Activated effector memory CD4-positive, alpha-beta T cell treated with anti-CD3 and anti-CD28 coated beads, Interleukin-2, amount 50 U/mL, for 16 hours (primary cell): ENCODE measurements at regions not wholly inside any gene's neighbourhood (a gene's known extent, or its start where the extent isn't known, plus 50 kb on each side); places are given as distances from the start of the nearest gene placed in this dataset.

Experiments used
- DNase-seq: peaks from one replicate; pipeline ENCODE4 v3.0.0-alpha.2; 2020

DNA sequence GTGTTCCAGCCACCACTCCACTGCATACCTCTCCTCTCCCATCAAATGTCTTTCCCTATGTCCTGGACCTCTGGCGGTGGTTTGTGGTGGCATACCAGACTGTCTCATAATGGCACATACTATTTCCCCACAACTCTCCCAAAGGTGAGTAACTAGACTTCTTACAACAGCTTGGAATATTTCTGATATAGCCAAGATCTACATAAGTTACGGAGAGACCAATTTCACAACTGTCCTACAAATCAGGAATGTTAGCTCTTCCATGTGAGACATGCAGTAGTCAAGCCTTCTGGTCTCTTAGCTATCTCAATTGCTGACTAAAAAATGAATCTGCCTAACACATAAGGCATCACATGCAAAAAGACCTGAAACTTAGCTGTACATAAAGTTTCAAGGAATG lies 588.9 kb downstream of the RNF144B start:
- DNase-seq: no peak

DNA sequence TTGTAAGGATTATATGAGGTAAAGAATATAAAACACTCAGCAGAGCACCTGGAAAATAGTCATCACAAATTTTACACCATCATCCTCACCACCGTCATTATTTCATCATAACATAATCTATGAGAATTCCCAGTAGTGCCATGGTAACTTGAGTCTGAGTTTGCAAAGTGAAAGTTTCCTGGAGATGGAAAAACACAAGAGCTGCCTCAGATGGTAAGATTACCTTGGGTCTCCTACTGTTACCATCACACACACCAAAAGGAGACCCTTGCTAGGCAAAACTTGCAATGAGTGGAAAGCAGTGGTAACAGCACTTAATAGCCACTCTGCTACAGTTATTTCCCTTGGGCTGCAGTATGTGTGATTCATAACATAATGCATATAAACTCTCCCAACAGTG lies 589.8 kb downstream of the RNF144B start:
- no peak for DNase-seq

DNA sequence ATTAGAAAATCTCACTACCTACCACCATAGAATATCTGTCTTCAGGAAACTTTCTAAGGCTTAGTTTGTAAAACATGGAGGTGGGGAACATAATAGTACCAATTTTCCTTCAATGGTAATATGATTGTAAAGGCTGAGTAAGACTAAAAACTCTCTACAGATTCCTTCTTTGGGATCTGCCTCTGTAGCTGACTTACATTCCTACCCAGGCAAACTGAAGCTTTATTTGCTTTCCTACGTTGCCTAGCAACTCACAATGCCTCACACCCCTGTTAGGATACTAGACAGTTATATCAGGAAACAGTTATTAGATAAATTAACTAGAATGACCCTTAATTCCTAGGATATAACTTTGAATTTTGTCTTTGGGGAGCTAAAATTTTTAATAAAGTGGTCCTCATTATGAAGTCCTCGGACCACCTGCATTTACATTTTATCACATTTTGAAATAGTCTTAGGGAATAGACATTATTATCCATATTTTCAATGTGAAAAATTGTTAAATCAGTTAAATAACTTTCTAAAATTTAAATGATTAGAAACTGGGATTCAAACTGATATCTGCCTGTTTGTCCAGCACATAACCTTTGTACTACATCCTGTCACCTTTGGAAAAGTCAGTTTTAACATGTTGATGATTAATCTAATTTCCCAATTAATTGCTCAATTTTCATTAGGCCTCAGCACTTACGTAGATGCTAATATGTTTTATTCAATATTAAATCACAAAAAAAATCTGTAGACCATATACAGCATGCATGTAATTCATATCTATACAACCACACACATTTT lies 591.4 kb downstream of the RNF144B start:
- DNase-seq: no peak

DNA sequence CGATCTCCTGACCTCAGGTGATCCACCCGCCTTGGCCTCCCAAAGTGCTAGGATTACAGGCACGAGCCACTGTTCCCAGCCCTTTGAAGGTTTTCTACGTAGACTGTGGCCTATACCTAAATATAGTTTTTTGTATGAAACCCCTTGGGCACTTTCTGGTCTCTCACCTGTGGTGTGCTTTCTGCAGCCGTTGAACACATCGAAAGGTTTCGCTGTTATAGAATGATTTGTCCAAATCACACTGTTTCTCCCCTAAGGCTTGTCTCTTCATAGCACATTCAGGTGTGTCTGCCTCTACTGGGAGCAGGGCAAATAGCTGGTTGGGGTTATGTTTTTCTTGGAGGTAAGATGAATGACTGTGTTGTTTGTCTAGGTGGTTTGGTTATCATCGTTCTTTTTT lies 597.9 kb downstream of the RNF144B start:
- DNase-seq: no peak

DNA sequence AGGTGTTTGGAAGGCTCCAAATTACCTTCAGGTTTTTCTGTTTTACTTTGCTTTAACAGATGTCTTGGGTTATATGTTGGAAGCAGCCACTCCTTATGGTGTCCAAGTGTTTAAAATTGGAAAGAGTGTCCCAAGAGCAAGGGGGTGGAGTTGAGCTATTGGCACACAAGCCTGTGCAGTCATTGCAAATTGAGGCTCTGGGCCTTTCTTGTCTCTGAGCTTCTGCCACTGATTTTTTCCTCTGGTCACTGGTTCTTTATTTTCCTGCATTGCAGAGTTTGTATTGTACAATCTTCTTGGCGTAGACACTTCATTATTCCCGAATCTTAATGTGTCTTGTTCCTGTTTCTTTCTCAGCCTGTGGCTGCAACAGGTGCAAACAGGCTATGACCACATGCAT lies 598.8 kb downstream of the RNF144B start:
- DNase-seq: no peak

DNA sequence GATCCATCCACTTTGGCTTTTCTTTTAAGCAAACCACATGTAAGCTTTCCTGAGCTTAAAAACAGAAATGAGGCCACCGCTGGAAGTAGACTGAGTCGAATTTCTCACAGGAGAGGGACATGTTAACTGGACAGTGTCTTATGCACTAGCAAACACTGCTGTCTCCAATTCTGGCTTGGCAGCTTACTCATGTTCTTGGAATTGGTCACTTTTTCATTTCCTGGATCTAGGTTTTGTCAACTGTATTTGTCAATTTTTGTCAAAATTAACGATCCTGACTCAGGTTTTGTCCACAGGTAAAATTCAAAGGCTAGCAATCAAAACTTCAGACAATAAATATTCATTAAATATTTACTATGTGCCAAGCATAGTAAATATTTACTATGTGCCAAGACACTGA lies 601.5 kb downstream of the RNF144B start:
- DNase-seq: no peak

DNA sequence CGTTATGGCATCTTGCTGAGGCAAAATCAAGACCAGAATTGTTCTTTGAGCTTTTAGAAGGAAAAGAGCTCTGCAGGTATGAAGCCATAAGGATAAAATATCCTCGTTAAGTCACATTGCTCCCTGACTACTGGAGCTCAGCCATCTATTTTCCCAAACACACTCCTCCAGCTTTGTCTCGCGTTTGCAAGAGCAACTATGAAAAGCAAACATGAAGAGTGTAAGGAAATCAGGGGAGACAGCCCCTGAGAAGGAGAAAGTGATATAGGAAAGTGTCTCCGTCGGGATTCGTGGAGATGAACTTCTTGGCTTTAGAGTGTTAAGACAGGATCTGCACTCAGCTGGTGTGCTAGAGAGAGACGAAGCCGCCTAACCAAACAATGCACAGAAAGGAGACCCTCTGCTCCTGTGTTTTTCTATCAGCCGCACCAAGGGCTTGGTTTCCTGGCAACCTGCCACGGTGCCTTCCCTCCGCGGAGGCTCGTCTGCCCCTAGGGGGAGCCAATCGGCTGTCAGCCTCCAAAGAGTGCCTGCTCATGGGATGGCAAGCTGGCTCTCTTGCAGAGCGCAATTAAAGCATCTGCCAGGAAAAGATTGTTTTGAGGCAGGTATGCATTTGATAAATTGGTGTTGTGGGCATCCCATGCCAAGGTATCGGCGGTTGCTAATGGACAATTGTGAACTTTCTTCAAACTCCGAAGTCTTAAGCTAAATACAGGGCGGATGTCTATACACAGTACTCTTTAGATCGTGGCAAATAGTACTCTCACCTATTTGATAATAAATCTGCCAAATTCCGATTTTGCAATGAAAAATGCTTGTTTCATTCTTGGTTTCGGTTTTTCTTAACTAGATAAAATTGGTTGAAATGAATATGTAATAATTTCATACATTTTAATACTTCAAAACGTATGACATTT lies 603.2 kb downstream of the RNF144B start:
- DNase-seq: peak; percentile 62

DNA sequence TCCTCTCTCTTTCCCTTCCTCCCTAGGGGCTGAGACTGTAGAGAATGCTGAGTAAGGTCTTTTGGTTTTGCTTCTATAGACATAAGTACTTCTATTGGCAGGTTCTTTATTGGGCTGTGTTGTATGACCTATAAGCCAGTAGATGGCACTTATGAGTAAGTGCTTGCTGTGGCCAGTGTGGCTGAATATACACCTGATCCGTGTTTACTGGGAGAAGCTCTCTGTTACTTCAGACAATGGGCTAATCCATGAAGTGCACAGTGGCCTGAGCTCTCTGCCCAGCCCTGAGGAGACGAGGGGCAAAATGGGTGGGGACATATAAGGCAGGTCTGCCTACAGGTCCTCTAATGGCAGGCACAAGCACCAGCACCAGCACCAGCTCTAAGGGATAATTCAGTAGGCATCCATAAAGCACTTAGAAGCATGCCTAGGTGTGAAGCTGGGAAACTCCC lies 610.3 kb downstream of the RNF144B start:
- DNase-seq: no peak

DNA sequence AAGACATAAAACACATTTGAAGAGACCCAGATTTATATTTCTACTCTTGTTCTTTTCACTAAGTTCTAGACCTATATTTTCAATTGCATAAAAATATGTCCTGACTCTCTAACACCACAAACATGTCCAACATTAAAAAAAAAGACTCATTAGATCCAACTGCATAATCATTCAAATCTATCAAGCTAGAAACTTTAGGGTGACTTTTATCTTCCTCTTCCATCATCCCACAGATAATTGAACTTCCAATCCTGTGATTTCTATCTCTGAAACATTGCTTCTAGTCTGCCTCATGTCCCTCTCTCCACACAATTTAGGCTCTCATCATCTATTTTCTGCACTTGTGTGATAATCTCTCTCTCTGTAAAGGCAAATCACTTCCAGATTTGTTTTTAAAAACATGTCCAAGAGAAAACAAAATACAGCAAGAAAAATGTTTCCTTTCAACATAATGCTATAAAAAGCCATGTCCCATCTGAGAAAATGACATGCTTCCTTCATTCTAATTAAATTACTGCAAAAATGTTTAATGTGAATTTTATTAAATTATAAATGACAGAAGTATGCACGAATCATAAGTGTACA lies 615.9 kb downstream of the RNF144B start:
- DNase-seq: no peak

DNA sequence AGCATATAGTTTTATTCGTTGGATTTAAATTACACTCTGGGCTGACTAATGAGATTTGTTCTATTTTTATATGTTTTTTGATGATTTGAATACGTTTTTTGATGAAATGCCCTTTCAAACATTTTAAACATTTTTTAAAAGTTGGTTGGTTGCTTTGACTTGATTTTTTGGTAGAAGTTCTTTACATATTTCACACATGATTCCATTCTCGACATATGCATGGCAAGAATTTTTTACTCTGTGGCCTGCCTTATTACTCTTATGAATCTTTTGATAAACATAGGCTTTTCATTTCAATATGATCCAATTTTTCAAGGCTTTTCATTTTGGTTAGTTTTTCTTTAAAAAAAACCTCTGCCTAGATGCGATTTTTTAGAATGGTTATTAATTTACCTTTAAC lies 617.0 kb downstream of the RNF144B start:
- no peak for DNase-seq

DNA sequence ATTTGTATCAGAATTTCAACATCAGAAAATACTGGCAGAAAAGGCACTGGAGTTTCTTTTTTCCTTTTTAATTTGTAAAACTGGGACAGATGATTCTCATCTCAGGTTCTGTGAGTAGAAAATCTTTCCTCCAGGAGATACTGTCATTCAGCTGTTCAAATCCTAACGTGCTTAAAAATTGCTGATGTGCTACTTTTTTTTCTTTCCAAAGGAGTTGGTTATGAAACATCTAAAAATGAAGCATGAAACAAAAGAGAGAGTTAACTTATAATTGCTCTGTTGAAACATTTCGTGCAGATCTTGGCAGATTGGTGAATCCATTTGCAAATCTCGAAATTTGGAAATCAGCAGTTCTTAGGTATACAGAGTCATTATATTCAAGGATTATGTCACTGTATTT lies 622.6 kb downstream of the RNF144B start:
- DNase-seq: no peak

DNA sequence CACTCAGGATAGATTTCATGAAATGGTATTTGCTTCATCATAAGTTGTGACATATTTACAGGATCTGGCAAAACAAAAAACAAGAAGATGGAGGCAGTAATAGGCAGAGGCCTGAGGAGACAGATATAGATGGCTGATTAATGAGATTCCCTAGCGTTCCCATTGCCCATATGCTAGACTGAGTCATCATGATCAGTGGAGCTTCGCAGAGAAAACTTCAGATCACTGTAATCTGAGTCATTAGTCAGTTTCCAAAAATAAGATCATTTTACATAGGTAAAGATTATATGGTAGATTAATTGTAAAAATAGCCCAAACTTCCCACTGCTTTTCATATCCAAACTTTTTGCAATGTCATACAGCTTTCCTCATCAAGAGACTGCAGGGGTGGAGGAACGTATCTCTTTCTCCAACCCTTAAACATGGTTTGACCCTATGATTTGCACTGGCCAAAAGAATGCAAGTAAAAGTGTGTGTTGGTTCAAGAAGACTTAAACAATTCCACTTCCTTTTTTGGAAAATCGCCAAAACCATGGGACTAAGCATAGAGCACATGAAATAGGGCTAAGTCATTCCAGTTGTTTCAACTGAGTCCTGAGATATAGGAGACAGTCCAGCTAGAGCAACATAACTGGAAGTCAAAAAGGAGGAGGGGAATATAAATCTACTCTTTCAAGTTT lies 626.0 kb downstream of the RNF144B start:
- no peak for DNase-seq

DNA sequence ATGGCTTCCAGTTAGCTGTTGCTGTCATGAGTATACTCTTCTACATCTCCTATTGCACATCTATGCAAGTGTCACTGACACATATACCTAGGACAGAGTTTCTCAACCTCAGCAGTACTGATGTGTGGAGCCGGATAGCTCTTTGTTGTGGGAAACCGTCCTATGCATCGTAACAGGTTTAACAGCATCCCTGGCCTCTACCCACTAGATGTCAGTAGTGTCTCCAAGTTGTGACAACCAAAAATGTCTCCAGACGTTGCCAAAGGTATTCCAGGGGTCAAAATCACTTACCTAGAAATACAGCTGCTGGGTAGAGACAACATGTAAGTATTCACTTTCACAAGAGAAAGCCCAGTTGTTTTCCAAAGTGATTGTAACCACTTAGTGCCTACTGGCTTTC lies 637.6 kb downstream of the RNF144B start:
- no peak for DNase-seq

DNA sequence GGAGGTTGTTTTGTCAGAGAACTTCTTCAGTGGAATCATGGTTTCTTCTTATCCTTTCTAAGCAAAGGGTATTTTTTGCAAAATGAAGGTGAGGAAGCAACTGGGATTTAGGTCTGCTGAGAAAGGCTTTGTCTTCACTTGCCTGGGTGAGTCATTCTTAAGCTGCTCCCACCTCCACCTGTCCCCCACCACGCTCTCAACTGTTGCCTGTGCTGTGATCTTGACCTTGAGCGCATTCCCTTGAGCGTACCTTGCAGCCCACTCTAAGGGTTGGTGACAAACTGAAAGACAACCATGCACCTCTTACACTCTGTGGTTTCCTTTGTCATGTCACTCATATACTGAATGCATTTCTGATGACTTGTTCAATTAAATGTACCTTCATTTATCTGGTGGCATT lies 641.1 kb downstream of the RNF144B start:
- no peak for DNase-seq

DNA sequence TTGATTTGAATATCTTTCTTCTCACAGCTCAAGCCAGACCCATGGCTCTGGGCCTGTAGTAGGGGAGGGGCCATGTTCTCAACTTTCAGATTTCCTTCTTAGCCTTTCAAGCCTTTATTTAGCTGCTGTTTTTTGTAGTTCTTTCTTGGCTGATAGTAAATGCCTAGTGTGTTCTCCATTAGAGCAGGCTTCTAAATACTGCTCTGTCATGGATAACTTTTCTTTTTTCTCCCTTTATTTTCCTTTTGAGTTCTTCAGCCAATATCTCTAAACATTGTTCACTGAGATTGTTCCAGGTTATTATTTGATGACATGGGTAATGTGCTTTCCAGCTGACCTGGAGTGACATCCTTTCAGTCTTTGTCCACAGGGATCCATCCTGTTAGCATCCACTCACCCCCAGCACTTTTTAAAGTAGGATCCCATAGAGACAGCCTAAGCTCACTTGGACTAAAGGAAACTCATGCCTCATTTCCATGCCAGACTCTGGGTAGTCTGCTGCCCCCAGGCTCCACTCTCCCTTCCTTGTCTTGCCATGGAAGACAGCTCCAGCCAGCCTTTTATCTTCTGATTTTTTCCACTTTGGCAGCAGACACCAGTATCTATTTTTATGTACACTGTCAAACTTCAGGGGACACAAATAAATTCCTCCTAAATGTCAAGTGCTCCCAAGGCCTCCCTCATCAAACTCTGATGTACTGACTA lies 645.6 kb downstream of the RNF144B start:
- no peak for DNase-seq

DNA sequence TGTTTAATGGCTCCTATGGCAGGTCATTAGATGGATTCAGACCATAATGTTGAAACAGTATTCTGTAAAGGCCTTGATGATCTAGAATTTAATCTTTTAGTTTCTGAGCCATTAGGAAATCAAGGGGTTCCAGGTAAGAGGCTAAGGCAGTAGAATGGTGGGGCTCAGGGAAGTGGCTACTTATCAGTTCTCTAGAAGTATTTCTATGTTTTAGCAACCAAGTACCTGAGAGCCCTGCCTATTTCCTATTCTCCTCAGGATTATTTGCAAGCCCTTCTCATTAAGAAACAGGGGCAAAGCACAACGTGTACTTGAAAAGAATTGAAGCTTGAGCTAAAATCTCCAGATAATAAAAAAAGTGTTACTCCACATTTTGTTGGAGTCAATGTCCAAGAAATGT lies 646.5 kb downstream of the RNF144B start:
- no peak for DNase-seq

DNA sequence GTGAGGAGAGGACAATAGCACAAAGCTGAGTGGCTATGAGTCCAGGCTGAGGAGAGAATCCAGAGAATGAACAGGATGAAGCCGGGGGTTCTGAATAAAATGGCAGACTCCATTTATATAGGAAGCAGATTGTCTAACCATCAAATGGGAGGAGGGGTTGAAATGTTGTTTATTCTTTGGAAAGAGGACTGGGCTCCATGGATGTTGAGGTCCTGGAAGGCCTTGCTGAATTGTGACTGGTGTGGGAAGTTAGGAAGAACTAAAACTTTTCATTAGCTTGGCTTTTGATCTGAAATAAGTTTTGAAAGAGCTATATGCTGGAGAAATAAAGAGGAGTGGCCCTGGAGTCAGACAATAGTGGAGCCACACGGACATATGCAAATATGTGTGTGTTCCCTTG lies 647.8 kb downstream of the RNF144B start:
- DNase-seq: no peak

DNA sequence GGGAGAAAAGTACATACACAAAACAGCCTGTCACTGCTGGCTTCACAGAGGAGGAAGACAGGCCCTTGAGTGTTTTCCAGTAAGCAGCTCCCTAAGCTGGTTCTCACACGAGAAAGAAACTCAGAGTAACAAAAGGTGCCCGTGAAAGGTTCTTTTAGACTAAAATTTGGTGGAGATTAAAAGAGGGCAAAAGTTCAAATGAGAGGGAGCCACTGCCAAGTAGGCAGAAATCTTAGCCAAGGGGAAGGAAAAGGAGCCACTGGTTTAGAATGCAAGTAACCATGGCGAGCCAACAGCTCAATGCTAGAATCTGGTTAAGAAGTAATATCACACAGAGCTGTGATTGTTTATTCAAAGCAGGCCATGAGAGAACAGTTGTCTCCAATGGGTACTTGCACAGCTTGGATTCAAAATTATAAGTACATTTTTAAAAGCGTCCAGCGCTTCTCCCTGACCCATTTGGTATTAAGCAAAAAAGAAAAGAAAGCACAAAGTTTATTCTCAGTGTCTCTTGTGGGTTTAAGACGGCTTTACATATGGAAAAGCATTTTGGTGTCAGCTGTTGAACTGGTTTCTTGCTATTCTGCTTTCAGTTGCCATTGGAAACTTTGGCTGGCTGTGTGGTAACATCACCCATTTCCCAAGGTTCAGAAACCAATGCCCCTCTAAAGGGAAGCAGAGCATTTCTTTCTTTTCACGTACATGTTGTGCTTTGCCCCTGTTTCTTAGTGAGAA lies 648.5 kb downstream of the RNF144B start:
- DNase-seq: no peak

DNA sequence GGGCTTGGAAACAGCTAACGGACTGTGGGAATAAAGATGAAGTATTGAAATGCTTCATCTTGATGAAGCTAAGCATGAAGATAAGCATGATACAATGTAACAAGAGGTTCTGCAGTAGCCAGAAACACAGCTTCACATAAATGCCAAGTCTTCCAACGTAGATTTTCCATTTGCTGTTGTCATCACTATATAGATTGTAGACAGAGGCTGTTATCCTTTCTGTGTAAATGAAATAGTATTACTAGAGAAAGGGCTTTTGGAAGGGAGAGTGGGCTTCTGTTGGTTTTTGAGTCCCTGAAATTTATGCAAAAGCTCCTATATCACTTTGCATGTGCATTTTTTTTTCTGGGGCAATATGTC lies 649.0 kb downstream of the RNF144B start:
- DNase-seq: no peak

DNA sequence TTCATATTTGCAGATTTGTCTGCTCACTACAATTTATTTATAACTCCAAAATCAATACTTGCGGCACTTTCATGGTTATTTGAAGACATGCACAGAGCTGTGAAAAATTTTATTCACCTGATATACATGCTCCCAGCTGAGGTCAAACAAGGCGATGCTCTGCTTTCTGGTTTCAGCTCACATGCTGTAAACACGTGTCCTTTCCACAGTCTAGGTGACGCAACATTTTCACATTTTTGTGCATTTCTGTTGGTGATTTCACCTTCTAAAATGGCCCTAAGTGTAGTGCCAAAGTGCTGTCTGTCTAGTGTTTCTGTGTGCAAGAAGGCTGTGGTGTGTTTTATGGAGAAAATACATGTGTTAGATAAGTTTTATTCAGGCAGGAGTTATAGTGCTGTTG lies 650.5 kb downstream of the RNF144B start:
- no peak for DNase-seq

DNA sequence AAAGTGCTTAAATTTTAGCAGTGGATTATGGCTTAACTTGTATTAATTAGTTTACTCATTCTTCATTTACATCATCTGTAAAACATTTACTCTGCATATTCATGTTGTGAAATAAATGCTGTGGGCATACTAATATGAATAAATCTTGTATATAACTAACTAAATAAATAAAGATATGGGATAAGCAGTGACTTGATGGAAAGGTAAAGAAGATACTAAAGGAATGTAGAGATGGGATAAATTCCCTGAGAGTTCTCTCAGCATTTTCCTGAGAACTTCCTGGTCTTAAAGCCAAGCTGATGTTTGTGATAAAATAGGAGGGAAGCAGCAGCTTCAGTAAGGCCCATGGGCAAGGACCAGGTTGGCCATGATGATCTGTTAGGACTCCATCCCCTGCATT lies 652.1 kb downstream of the RNF144B start:
- DNase-seq: no peak

DNA sequence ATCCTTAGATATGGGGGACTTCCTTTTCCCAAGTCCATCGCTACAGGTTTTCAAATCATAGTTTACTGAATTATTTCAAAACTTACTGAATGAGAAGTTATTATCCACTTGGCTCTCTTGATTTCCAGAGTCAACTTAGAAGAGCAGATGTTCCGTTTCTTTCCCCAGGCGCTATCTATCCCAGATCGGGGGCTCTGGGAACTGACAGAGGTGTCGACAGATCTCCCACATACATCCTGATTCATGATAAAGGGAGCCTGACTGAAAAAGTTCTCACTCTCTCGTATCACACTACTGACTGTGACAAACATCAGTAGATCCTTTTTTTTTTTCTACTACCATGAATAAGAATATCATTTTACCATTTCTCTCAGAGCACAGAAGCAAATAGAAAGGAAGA lies 654.8 kb downstream of the RNF144B start:
- DNase-seq: no peak
